SJSA1 (cell line): ENCODE measurements at regions not wholly inside any gene's neighbourhood (a gene's known extent, or its start where the extent isn't known, plus 50 kb on each side); places are given as distances from the start of the nearest gene placed in this dataset.
"Not testable (repeated sequence)": the region's sequence is repeated elsewhere in the genome, so short reads cannot be mapped to it uniquely, and the experiment has no call there.

Experiments
- DNase-seq, 2 experiments: peaks; one replicate each; pipeline ENCODE4 v3.0.0-alpha.2; 2015 to 2020; ENCODE audit warnings: low spot score in 2 of 2, low read depth in 1 of 2
- H3K27ac ChIP-seq: fragments of 250-450 bp; sonication (Bioruptor Pico); 2 replicates; pipeline ENCODE4 v1.5.1; 2020; ENCODE audit warnings: mild to moderate bottlenecking, moderate library complexity
- H3K27me3 ChIP-seq: fragments of 250-450 bp; sonication (Bioruptor Pico); replicated peaks from 2 replicates; pipeline ENCODE4 v1.5.1; 2020; ENCODE audit warnings: mild to moderate bottlenecking, moderate library complexity
- H3K36me3 ChIP-seq: fragments of 250-450 bp; sonication (Bioruptor Pico); 2 replicates; pipeline ENCODE4 v1.5.1; 2020; ENCODE audit warnings: mild to moderate bottlenecking
- H3K4me1 ChIP-seq: fragments of 250-450 bp; sonication (Bioruptor Pico); replicated peaks from 2 replicates; pipeline ENCODE4 v1.6.1; 2021; ENCODE audit warnings: mild to moderate bottlenecking
- H3K4me3 ChIP-seq: fragments of 250-450 bp; sonication (Bioruptor Pico); 2 replicates; pipeline ENCODE4 v1.5.1; 2020; ENCODE audit warnings: mild to moderate bottlenecking
- H3K9me3 ChIP-seq: fragments of 250-450 bp; sonication (Bioruptor Pico); replicated peaks from 2 replicates; pipeline ENCODE4 v1.5.1; 2020; ENCODE audit warnings: mild to moderate bottlenecking

DNA sequence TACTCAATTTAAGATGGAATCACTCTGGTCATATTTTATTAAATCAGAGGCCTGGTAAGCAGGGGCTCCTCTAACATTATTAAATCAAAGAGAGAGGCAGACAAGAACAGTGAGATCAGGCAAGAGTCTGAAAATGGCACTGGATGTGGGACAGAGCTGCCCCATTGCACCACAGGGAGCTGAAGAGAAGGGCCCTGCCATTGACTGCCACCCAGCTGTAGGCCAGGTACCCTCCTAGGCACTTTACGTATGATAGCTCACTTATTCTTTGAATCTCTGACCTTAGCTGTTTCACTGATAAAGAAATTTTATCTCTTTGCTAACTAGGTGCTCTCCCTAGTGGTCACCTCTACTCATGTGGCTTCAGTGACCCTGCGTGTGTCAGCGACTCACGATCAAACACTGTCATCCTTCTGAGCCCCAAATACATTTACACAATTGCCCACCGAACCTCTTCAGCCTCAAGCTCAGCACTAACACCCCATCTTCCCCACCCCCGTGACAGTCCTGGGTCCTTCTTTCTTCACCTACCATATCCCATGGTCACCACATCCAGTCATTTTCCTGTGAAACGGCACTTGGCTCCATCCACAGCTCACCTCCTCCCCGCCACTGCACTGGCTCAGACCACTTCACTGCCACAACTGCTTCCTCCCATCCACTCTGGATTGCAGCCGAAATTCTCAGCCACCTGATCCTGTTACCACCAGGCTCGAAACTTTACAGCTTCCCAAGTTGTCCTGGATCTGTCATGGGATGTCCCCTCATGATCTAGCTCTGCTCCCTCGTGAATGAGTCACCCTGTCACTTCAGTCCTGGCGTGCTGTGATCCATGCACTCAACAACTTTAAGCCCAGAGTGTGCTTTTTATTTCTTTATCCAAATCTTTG lies 97.3 kb upstream of the SYT6 start:
- no peaks in the 10 kb centered on the region for H3K9me3 ChIP-seq
- H3K4me1 ChIP-seq: no peaks in the 10 kb centered on the region
- no peaks in the 10 kb centered on the region for H3K27me3 ChIP-seq
- H3K4me3 ChIP-seq: no peak overlapping the region
- no peak overlapping the region for H3K27ac ChIP-seq
- DNase-seq: no peak
- no peaks in the 10 kb centered on the region for H3K36me3 ChIP-seq

- Histone ChIP-seq H3K27ac (no peak overlapping the region), H3K9me3 (no peaks in the 10 kb centered on the region), H3K4me3 (no peak overlapping the region), H3K27me3 (no peaks in the 10 kb centered on the region), H3K36me3 (no peaks in the 10 kb centered on the region), H3K4me1 (no peaks in the 10 kb centered on the region)
- no peak for DNase-seq
Measured at GRCh38 chr1:114249691-114250090, 96.0 kb upstream of the SYT6 start.

DNA sequence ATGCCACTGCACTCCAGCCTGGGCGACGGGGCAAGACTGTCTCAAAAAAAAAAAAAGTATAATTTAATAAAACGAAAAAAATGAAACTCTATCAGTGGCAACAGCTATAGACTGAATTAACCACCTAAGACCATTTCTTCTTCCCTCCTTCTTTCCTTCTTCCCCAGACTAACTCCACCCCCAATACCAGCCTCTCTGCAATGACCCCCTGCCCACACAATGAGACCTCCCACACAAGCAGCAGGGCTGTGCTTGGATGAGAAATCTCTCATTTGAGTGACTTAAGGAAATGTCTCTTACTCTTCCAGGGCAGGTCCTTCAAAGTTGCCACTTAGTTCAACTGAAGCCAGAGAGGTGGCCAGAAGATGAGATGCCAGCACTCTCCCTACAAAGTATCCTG lies 94.5 kb upstream of the SYT6 start:
- Histone ChIP-seq H3K36me3 (no peaks in the 10 kb centered on the region), H3K27me3 (no peaks in the 10 kb centered on the region), H3K9me3 (no peaks in the 10 kb centered on the region), H3K4me3 (no peak overlapping the region), H3K27ac (no peak overlapping the region), H3K4me1 (no peaks in the 10 kb centered on the region)
- no peak for DNase-seq

DNA sequence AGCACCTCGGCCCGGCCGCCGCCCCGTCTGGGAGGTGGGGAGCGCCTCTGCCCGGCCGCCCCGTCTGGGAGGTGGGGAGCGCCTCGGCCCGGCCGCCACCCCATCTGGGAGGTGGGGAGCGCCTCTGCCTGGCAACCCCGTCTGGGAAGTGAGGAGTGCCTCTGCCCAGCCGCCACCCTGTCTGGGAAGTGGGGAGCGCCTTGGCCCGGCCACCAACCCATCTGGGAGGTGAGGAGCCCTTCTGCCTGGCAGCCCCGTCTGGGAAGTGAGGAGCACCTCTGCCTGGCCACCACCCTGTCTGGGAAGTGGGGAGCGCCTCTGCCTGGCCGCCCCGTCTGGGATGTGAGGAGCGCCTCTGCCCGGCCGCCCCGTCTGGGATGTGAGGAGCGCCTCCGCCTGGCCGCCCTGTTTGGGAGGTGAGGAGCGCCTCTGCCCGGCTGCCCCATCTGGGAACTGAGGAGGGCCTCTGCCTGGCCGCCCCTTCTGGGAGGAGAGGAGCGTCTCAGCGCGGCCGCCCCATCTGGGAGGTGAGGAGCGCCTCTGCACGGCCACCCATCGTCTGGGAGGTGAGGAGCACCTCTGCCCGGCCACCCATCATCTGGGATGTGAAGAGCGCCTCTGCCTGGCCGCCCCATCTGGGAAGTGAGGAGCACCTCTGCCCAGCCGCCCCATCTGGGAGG lies 89.0 kb upstream of the SYT6 start:
- DNase-seq, H3K9me3 ChIP-seq, H3K27me3 ChIP-seq, H3K36me3 ChIP-seq, H3K4me3 ChIP-seq, H3K27ac ChIP-seq, H3K4me1 ChIP-seq: not testable (repeated sequence)

- H3K9me3 ChIP-seq: no peaks in the 10 kb centered on the region
- H3K27ac ChIP-seq: no peak overlapping the region
- peaks cover 4% of the 10 kb centered on the region; the same call in 1 of the 2 replicates for H3K27me3 ChIP-seq
- no peaks in the 10 kb centered on the region for H3K4me1 ChIP-seq
- DNase-seq: no peak
- no peaks in the 10 kb centered on the region for H3K36me3 ChIP-seq
- no peak overlapping the region for H3K4me3 ChIP-seq
Measured at GRCh38 chr1:114238053-114238452, 84.4 kb upstream of the SYT6 start.

GRCh38 chr1:114236517-114236916 lies 82.8 kb upstream of the SYT6 start:
- no peaks in the 10 kb centered on the region for H3K36me3 ChIP-seq
- DNase-seq: no peak
- no peak overlapping the region for H3K4me3 ChIP-seq
- no peaks in the 10 kb centered on the region for H3K4me1 ChIP-seq
- H3K9me3 ChIP-seq: no peaks in the 10 kb centered on the region
- H3K27ac ChIP-seq: no peak overlapping the region
- H3K27me3 ChIP-seq: peaks cover 4% of the 10 kb centered on the region; the same call in 1 of the 2 replicates

GRCh38 chr1:114235960-114236359 lies 82.3 kb upstream of the SYT6 start:
- Histone ChIP-seq H3K4me1 (no peaks in the 10 kb centered on the region), H3K36me3 (no peaks in the 10 kb centered on the region), H3K27ac (no peak overlapping the region), H3K4me3 (no peak overlapping the region), H3K27me3 (peaks cover 4% of the 10 kb centered on the region; the same call in 1 of the 2 replicates), H3K9me3 (no peaks in the 10 kb centered on the region)
- no peak for DNase-seq

GRCh38 chr1:114235281-114235680 lies 81.6 kb upstream of the SYT6 start:
- Histone ChIP-seq H3K27me3 (peaks cover 4% of the 10 kb centered on the region; the same call in 1 of the 2 replicates), H3K4me3 (no peak overlapping the region), H3K9me3 (no peaks in the 10 kb centered on the region), H3K4me1 (no peaks in the 10 kb centered on the region), H3K27ac (no peak overlapping the region), H3K36me3 (no peaks in the 10 kb centered on the region)
- DNase-seq: no peak

DNA sequence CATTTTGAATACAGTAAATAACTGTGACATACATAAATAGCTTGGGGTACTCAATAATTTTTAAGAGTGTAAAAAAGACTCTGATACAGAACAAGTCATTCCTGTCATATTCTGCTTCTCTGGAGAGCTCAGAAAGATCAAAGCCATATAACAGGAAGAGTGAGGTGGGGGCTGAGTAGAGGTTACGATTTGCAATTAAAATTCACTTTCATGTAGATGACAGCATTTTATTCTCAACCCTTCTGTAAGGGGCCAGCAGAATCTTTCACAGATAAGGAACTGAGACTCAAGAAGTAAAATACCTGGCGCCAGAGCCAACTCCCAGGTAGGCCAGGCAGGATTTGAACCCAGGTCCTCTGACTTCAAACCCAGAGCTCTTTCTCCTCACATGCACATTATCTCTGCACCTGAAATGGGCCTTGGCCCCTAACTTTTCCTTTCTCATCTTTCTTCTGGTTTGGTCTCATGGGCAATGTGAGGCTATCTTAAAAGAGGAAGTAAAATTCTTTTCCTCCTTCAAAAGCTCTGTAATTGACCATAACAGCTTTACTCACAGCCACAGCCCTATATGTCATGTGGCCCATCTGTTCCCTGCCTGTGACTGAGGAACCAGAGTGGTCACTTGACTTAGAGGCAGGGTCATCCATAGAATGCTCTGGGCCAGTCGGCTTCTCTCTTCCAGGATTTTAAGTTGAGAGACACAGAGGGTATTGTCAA lies 80.9 kb upstream of the SYT6 start:
- Histone ChIP-seq H3K27ac (no peak overlapping the region), H3K9me3 (no peaks in the 10 kb centered on the region), H3K27me3 (peaks cover 4% of the 10 kb centered on the region; the same call in 1 of the 2 replicates), H3K4me3 (no peak overlapping the region), H3K4me1 (no peaks in the 10 kb centered on the region), H3K36me3 (no peaks in the 10 kb centered on the region)
- DNase-seq: no peak

DNA sequence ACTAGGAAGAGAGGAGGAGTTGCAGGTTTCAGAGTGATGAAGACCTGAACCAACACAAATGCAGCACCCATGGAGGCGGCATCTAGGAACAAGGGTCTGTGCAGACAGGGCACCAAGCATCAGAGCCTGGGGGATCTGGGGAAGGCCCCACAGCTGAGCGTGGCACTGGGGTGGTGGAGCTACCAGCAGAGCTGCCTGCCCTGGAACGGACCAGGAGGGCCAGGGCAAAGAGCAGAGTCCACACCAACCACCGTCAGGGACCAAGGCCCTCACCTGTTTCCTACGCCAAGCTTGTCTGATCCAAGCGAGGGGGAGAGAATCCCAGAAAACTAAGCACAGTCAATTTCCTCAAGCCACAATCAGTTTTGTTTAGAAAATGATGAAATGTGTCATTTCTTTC lies 79.0 kb upstream of the SYT6 start:
- H3K4me1 ChIP-seq: no peaks in the 10 kb centered on the region
- no peaks in the 10 kb centered on the region for H3K36me3 ChIP-seq
- no peak overlapping the region for H3K4me3 ChIP-seq
- DNase-seq: no peak
- H3K27me3 ChIP-seq: peaks cover 4% of the 10 kb centered on the region; the same call in 1 of the 2 replicates
- H3K9me3 ChIP-seq: no peaks in the 10 kb centered on the region
- no peak overlapping the region for H3K27ac ChIP-seq

DNA sequence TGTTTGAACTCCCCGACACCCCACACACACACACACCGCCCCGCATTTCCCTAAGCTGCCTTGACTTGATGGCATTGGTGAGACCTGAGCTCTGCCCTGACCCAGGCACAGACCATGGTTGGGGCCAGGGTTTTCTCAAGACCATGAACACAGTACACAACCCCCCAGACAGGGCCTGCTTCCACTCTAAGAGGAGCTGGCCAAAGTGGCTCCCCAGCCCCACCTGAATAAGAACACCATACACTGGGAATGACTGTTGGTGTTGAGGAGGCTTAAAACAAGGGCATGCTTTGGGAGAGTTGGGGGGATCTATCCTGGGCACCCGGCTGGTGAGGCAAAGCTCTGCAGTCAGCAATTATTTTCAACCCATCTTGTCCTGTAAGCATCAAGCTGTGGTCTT lies 77.6 kb upstream of the SYT6 start:
- no peak for DNase-seq
- Histone ChIP-seq H3K27me3 (peaks cover 4% of the 10 kb centered on the region; the same call in 1 of the 2 replicates), H3K4me1 (no peaks in the 10 kb centered on the region), H3K4me3 (no peak overlapping the region), H3K9me3 (no peaks in the 10 kb centered on the region), H3K27ac (no peak overlapping the region), H3K36me3 (no peaks in the 10 kb centered on the region)

GRCh38 chr1:114229368-114229767 lies 75.7 kb upstream of the SYT6 start:
- H3K9me3 ChIP-seq: no peaks in the 10 kb centered on the region
- no peaks in the 10 kb centered on the region for H3K36me3 ChIP-seq
- H3K27me3 ChIP-seq: no peaks in the 10 kb centered on the region
- no peak for DNase-seq
- no peak overlapping the region for H3K27ac ChIP-seq
- H3K4me3 ChIP-seq: no peak overlapping the region
- H3K4me1 ChIP-seq: no peaks in the 10 kb centered on the region

DNA sequence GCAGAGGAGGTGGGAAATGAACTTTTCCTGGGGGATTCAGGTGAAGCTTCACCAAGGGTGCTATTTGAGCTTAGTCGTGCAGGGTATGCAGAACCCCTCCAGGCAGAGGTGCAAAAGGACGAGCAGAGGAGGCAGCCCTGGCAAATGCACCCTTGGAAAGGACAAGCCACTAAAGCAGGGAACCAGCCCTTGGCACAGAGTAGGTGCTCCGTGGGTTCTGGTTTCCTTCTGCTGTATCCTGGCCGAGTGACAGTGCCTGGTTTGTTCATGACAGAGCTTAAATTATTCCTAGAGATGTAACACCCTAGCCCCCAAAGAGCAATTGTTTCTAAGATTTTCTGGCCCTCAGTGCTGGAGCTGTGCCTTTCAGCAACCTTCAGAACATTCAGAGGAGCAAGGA lies 73.4 kb upstream of the SYT6 start:
- no peak for DNase-seq

More for the DNA sequence above, 73.4 kb upstream of the SYT6 start:
- no peaks in the 10 kb centered on the region for H3K4me1 ChIP-seq
- H3K27me3 ChIP-seq: no peaks in the 10 kb centered on the region
- no peak overlapping the region for H3K4me3 ChIP-seq
- H3K36me3 ChIP-seq: no peaks in the 10 kb centered on the region
- no peak overlapping the region for H3K27ac ChIP-seq
- H3K9me3 ChIP-seq: no peaks in the 10 kb centered on the region
